ENCODE measurements at regions not wholly inside any gene's neighbourhood (a gene's known extent, or its start where the extent isn't known, plus 50 kb on each side); places are given as distances from the start of the nearest gene placed in this dataset.

DNA sequence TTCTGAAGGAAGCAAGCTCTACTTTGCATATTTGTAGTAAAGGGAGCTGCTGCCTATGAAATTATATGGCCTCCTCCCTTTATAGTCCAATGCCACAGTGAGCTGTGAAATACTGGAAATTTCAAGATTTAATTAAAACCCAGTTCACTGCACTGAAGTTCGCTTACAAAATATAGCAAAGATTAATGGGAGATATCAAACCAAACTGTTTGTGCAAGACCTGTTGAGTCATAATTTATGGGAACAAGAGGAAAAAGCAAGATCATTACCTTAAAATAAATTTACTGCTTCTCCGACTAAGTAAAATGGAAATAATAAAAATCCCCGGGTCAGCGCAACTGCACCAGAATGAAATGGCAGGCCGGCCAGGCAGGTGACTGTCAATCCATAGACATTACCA is 215.5 kb upstream of the RAB6C start:
- Histone ChIP-seq H3K4me3 (no peak overlapping the region), H3K9me2 (replicated peaks; ENCODE audit: insufficient read depth) (no peaks in the 10 kb centered on the region), H3K27me3 (peaks cover 2% of the 10 kb centered on the region), H3K4me2 (no peak overlapping the region), H3K79me2 (no peaks in the 10 kb centered on the region), H2AFZ (no peak overlapping the region), H3K9me3 (ENCODE audit: low read depth) (no peaks in the 10 kb centered on the region), H3K4me1 (ENCODE audit: insufficient read depth) (no peaks in the 10 kb centered on the region), H4K20me1 (ENCODE audit: insufficient read depth, poor library complexity, severe bottlenecking) (no peaks in the 10 kb centered on the region), H3K36me3 (replicated peaks; ENCODE audit: insufficient read depth, low read depth) (no peaks in the 10 kb centered on the region), H3K27ac (no peak overlapping the region)
- TF ChIP-seq EZH2 (IDR thresholded peaks at IDR 0.05; ENCODE audit: borderline replicate concordance) (no peak), EZH2phosphoT487 (IDR thresholded peaks at IDR 0.05; ENCODE audit: low read depth, severe bottlenecking, unreplicated experiment) (no peak)
- TF ChIP-seq, protein P1, sequence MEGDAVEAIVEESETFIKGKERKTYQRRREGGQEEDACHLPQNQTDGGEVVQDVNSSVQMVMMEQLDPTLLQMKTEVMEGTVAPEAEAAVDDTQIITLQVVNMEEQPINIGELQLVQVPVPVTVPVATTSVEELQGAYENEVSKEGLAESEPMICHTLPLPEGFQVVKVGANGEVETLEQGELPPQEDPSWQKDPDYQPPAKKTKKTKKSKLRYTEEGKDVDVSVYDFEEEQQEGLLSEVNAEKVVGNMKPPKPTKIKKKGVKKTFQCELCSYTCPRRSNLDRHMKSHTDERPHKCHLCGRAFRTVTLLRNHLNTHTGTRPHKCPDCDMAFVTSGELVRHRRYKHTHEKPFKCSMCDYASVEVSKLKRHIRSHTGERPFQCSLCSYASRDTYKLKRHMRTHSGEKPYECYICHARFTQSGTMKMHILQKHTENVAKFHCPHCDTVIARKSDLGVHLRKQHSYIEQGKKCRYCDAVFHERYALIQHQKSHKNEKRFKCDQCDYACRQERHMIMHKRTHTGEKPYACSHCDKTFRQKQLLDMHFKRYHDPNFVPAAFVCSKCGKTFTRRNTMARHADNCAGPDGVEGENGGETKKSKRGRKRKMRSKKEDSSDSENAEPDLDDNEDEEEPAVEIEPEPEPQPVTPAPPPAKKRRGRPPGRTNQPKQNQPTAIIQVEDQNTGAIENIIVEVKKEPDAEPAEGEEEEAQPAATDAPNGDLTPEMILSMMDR (IDR thresholded peaks at IDR 0.05; ENCODE audit: poor library complexity): no peak
- 89% methylated on average over 5 of the region's 5 CpGs for WGBS (ENCODE audit: low lambda C conversion rate, missing lambda C conversion rate)
- no peak for DNase-seq (ENCODE audit: low spot score)

DNA sequence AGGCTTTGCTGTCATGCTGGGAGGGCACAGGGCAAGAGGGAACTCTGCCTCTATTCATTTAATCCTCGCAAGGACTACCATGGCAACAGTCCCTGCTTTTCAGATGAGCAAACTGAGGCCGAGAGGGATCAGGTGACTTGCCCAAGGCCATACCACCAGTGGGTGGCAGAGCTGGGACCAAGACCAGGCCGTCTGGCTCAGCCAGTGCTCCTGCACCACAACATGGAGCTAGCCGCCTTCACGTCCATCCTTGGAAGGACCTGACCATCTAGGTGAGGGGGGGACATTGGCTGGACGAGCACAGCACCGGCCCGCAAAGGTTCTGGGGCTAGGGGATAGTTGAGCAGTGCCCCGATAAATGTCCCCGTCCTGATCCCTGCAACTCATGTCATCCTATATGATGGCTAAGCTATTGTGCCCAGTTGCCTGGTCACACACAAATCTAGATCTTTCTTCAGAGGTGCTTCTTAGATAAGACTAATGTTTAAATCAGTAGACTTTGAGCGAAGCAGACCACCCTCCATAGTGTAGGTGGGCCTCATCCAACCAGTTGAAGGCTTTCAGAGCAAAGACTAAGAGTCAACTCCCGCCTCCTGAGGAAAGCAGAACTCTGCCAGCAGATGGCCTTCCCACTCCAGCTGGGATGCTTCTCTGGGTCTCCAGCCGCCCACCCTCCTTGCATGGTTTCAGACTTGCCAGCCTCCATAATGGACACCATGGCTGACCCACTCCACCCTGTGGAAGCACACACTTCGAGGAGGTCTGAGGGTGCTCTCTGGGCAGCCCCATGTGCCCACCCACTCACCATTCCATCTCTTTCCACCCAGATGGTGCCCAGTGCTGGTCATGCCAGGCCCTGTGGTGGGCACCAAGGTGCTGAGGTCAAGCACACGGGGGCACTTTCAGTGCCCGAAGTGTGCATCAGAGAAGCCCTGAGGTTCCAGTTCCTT is 214.8 kb upstream of the RAB6C start:
- H3K79me2 ChIP-seq: no peaks in the 10 kb centered on the region
- H3K4me3 ChIP-seq: no peak overlapping the region
- no peak for DNase-seq (ENCODE audit: low spot score)
- H3K4me2 ChIP-seq: no peak overlapping the region
- H3K4me1 ChIP-seq (ENCODE audit: insufficient read depth): no peaks in the 10 kb centered on the region
- H2AFZ ChIP-seq: no peak overlapping the region
- H3K27me3 ChIP-seq: peaks cover 2% of the 10 kb centered on the region
- no peak for TF ChIP-seq EZH2phosphoT487 (IDR thresholded peaks at IDR 0.05; ENCODE audit: low read depth, severe bottlenecking, unreplicated experiment)
- no peak for TF ChIP-seq EZH2 (IDR thresholded peaks at IDR 0.05; ENCODE audit: borderline replicate concordance)
- TF ChIP-seq, protein P1 (IDR thresholded peaks at IDR 0.05; ENCODE audit: poor library complexity): no peak
- H3K9me3 ChIP-seq (ENCODE audit: low read depth): no peaks in the 10 kb centered on the region
- H3K9me2 ChIP-seq (replicated peaks; ENCODE audit: insufficient read depth): no peaks in the 10 kb centered on the region
- no peaks in the 10 kb centered on the region for H3K36me3 ChIP-seq (replicated peaks; ENCODE audit: insufficient read depth, low read depth)
- WGBS (ENCODE audit: low lambda C conversion rate, missing lambda C conversion rate): 88% methylated on average over 14 of the region's 16 CpGs
- H3K27ac ChIP-seq: no peak overlapping the region
- H4K20me1 ChIP-seq (ENCODE audit: insufficient read depth, poor library complexity, severe bottlenecking): no peaks in the 10 kb centered on the region

DNA sequence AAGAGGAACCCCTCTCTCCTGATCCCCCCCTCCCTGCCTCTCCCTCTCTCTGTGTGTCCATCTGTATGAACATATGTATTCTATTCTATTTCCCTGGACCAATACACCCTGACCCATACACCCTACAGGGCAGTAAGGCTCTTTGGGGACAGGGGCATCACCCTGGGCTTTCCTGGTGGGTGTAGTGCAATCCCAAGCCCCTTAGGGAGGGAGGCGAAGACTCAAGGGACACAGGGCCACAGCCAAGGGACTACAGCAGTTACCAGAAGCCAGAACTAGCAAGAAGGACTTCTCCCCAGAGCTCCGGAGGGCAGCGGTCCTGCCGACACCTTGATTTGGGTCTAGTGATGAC is 214.2 kb upstream of the RAB6C start:
- no peaks in the 10 kb centered on the region for H3K36me3 ChIP-seq (replicated peaks; ENCODE audit: insufficient read depth, low read depth)
- DNase-seq (ENCODE audit: low spot score): no peak
- H3K9me2 ChIP-seq (replicated peaks; ENCODE audit: insufficient read depth): no peaks in the 10 kb centered on the region
- no peaks in the 10 kb centered on the region for H3K9me3 ChIP-seq (ENCODE audit: low read depth)
- H3K79me2 ChIP-seq: no peaks in the 10 kb centered on the region
- no peaks in the 10 kb centered on the region for H4K20me1 ChIP-seq (ENCODE audit: insufficient read depth, poor library complexity, severe bottlenecking)
- WGBS (ENCODE audit: low lambda C conversion rate, missing lambda C conversion rate): 93% methylated on average over 4 of the region's 4 CpGs
- peaks cover 2% of the 10 kb centered on the region for H3K27me3 ChIP-seq
- no peak overlapping the region for H3K4me2 ChIP-seq
- no peak overlapping the region for H2AFZ ChIP-seq
- H3K4me3 ChIP-seq: no peak overlapping the region
- H3K27ac ChIP-seq: no peak overlapping the region
- no peaks in the 10 kb centered on the region for H3K4me1 ChIP-seq (ENCODE audit: insufficient read depth)
- no peak for TF ChIP-seq EZH2 (IDR thresholded peaks at IDR 0.05; ENCODE audit: borderline replicate concordance)
- TF ChIP-seq, protein P1 (IDR thresholded peaks at IDR 0.05; ENCODE audit: poor library complexity): no peak
- no peak for TF ChIP-seq EZH2phosphoT487 (IDR thresholded peaks at IDR 0.05; ENCODE audit: low read depth, severe bottlenecking, unreplicated experiment)
